NB4 (cell line): ENCODE measurements at regions not wholly inside any gene's neighbourhood (a gene's known extent, or its start where the extent isn't known, plus 50 kb on each side); places are given as distances from the start of the nearest gene placed in this dataset.

ENCODE experiments used
- POLR2A ChIP-seq: IDR thresholded peaks from 2 replicates; pipeline ENCODE4 v1.6.1; 2011; ENCODE audit warnings: mild to moderate bottlenecking; ENCODE audit not compliant: insufficient read length; ENCODE audit errors: extremely low read depth
- TF ChIP-seq, protein P1 (sequence below): IDR thresholded peaks from one replicate; pipeline ENCODE4 v1.5.1; 2012; ENCODE audit warnings: low read depth, low read length

DNA sequence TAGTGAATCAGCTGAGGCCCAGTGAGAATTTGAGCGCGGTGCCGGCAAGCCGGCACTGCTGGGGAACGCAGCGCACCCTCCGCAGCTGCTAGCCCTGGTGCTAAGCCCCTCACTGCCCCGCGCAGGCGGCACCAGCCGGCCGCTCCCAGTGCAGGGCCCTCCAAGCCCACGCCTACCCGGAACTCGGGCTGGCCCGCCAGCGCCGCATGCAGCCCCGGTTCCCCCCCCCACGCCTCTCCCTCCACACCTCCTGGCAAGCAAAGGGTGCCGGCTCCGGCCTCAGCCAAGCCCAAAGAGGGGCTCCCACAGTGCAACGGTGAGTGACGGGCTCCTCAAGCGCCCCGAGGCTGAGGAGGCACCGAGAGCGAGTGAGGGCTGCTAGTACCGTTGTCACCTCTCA is 54.5 kb upstream of the VASH1 start:
- TF ChIP-seq, protein P1, sequence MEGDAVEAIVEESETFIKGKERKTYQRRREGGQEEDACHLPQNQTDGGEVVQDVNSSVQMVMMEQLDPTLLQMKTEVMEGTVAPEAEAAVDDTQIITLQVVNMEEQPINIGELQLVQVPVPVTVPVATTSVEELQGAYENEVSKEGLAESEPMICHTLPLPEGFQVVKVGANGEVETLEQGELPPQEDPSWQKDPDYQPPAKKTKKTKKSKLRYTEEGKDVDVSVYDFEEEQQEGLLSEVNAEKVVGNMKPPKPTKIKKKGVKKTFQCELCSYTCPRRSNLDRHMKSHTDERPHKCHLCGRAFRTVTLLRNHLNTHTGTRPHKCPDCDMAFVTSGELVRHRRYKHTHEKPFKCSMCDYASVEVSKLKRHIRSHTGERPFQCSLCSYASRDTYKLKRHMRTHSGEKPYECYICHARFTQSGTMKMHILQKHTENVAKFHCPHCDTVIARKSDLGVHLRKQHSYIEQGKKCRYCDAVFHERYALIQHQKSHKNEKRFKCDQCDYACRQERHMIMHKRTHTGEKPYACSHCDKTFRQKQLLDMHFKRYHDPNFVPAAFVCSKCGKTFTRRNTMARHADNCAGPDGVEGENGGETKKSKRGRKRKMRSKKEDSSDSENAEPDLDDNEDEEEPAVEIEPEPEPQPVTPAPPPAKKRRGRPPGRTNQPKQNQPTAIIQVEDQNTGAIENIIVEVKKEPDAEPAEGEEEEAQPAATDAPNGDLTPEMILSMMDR = no peak
- no peak for TF ChIP-seq POLR2A
